ENCODE measurements at regions not wholly inside any gene's neighbourhood (a gene's known extent, or its start where the extent isn't known, plus 50 kb on each side); places are given as distances from the start of the nearest gene placed in this dataset.

GRCh38 chr2:64910523-64910922 is 78.7 kb upstream of the SLC1A4 start:
- no peak for DNase-seq
- 95 to 96% methylated on average over 4 of the region's 4 CpGs for WGBS, 2 donors
- Histone ChIP-seq H3K36me3 (no peaks in the 10 kb centered on the region), H3K4me1 (no peaks in the 10 kb centered on the region), H3K27me3 (no peaks in the 10 kb centered on the region), H3K9me3 (no peaks in the 10 kb centered on the region), H3K27ac (no peak overlapping the region), H3K4me3 (no peak overlapping the region)
- no peak for TF ChIP-seq POLR2A (IDR thresholded peaks at IDR 0.05)
- TF ChIP-seq POLR2AphosphoS5 (IDR thresholded peaks at IDR 0.05), result no peak
- no peak for TF ChIP-seq CTCF (IDR thresholded peaks at IDR 0.05)
- TF ChIP-seq EP300 (IDR thresholded peaks at IDR 0.05), result no peak
- intact Hi-C loops (cut with DNase I), result loop anchor here (10.0 kb wide), 1 partner anchor 274 kb away; no protein-coding TSS in a partner anchor

GRCh38 chr2:64910972-64911433 is 78.2 kb upstream of the SLC1A4 start:
- no peaks in the 10 kb centered on the region for H3K36me3 ChIP-seq

DNA sequence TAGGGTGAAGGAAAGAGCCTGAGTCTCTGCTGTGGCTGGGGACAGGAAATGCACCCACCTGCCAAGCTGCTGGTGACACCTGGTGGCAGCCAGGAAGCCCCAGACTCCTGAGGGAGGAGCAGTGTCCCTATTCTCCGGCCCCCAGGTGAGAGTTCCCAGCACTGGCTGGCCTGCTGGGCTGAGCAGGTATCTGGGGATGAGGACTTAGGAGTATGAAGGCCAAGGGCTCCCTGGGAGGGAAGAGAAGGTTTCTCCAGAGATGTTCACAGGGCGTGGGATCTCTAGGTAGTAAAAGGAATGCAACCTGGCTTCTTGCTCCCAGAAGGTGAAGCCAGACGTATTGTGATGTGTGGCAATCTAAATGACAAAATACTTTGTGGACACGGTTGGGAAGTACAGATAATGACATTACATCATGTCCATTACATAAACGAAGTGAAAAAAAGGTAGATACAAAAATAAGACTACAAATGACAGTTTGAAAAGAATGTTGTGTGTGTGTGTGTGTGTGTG is 75.8 kb upstream of the SLC1A4 start:
- intact Hi-C loops (cut with DNase I), result loop anchor here (10.0 kb wide), 1 partner anchor 271 kb away; no protein-coding TSS in a partner anchor
- H3K27me3 ChIP-seq, result no peaks in the 10 kb centered on the region
- no peak overlapping the region for H3K4me3 ChIP-seq
- no peak overlapping the region for H3K27ac ChIP-seq
- H3K36me3 ChIP-seq, result no peaks in the 10 kb centered on the region
- 40 to 67% methylated on average over 5 of the region's 5 CpGs for WGBS, 2 donors
- peaks cover 0 to 7% (median 5%) of the 10 kb centered on the region in 4 donors for H3K4me1 ChIP-seq
- DNase-seq, result no peak
- H3K9me3 ChIP-seq, result no peaks in the 10 kb centered on the region
- TF ChIP-seq CTCF (IDR thresholded peaks at IDR 0.05), result no peak
- no peak for TF ChIP-seq EP300 (IDR thresholded peaks at IDR 0.05)
- TF ChIP-seq POLR2A (IDR thresholded peaks at IDR 0.05), result no peak
- TF ChIP-seq POLR2AphosphoS5 (IDR thresholded peaks at IDR 0.05), result no peak

More at GRCh38 chr2:64910972-64911433, 78.2 kb upstream of the SLC1A4 start:
- Histone ChIP-seq H3K4me3 (no peak overlapping the region), H3K27me3 (no peaks in the 10 kb centered on the region), H3K9me3 (no peaks in the 10 kb centered on the region), H3K27ac (no peak overlapping the region), H3K4me1 (peaks cover 0 to under 1% (median 0%) of the 10 kb centered on the region in 4 donors)
- intact Hi-C loops (cut with DNase I), result loop anchor here (10.0 kb wide), 1 partner anchor 274 kb away; no protein-coding TSS in a partner anchor
- no peak for DNase-seq
- TF ChIP-seq EP300 (IDR thresholded peaks at IDR 0.05), result no peak
- no peak for TF ChIP-seq CTCF (IDR thresholded peaks at IDR 0.05)
- no peak for TF ChIP-seq POLR2A (IDR thresholded peaks at IDR 0.05)
- no peak for TF ChIP-seq POLR2AphosphoS5 (IDR thresholded peaks at IDR 0.05)
- 44 to 59% methylated on average over 1 of the region's 1 CpG for WGBS, 2 donors

DNA sequence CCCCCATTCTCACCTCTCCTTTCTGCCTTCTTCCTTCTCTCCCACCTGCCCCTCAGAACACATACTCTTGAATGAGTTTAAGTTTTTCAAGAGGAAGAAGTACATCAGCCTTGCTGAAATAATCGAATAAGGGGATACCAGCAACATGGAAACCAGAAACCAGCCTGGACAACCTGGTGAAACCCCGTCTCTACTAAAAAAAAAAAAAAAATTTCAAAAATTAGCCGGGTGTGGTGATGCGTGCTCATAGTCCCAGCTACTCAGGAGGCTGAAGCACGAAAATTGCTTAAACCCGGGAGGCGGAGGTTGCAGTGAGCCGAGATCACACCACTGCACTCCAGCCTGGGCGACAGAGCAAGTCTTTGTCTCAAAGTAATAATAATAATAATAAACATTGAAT is 75.0 kb upstream of the SLC1A4 start:
- TF ChIP-seq POLR2AphosphoS5 (IDR thresholded peaks at IDR 0.05) (no peak), CTCF (IDR thresholded peaks at IDR 0.05) (no peak), EP300 (IDR thresholded peaks at IDR 0.05) (no peak), POLR2A (IDR thresholded peaks at IDR 0.05) (no peak)
- H3K36me3 ChIP-seq, result no peaks in the 10 kb centered on the region
- intact Hi-C loops (cut with DNase I), result loop anchor here (10.0 kb wide), 1 partner anchor 271 kb away; no protein-coding TSS in a partner anchor
- no peaks in the 10 kb centered on the region for H3K9me3 ChIP-seq
- H3K4me1 ChIP-seq, result peaks cover 0 to 9% (median 5%) of the 10 kb centered on the region in 4 donors
- H3K27ac ChIP-seq, result no peak overlapping the region
- H3K27me3 ChIP-seq, result no peaks in the 10 kb centered on the region
- DNase-seq, result no peak
- H3K4me3 ChIP-seq, result no peak overlapping the region
- WGBS, 2 donors, result 88 to 91% methylated on average over 9 of the region's 9 CpGs

Data from sigmoid colon (tissue), 6 donors.